K562 (cell line): ENCODE measurements at regions not wholly inside any gene's neighbourhood (a gene's known extent, or its start where the extent isn't known, plus 50 kb on each side); places are given as distances from the start of the nearest gene placed in this dataset.

Experiments used
- JUN ChIP-seq, 2 experiments: sonication (generic) in 1 of 2; formaldehyde crosslinking in 1 of 2; IDR thresholded peaks; 2 replicates each; pipeline versions ENCODE4 v1.6.1 to v1.8.0; 2012 to 2022; ENCODE audit warnings: borderline replicate concordance in 2 of 2, mild to moderate bottlenecking in 2 of 2, improper control_type of control experiment in 1 of 2, low read depth in 1 of 2, low read length in 1 of 2, missing genetic modification reagents in 1 of 2
- MAFK ChIP-seq: IDR thresholded peaks from 2 replicates; pipeline ENCODE4 v1.6.1; 2011; ENCODE audit warnings: low read length, improper control_type of control experiment
- NR2C2 ChIP-seq, 2 experiments: fragments of 200-800 bp in 1 of 2; sonication (Bioruptor generic) in 1 of 2; sonication (generic) in 1 of 2; formaldehyde crosslinking in 1 of 2; IDR thresholded peaks; 2 replicates each; pipeline versions ENCODE4 v1.6.1 to v1.8.0; 2016 to 2022; ENCODE audit warnings: mild to moderate bottlenecking in 1 of 2, missing compliant biosample characterization in 1 of 2, missing genetic modification characterization in 1 of 2, missing genetic modification reagents in 1 of 2
- NRF1 ChIP-seq, 2 experiments: fragments of 450-650 bp; IDR thresholded peaks in 1 of 2; conservative IDR thresholded peaks in 1 of 2; 2 replicates each; pipeline ENCODE4 v1.6.1; 2014; ENCODE audit warnings: mild to moderate bottlenecking in 2 of 2
- PHB2 ChIP-seq: fragments of 450-650 bp; IDR thresholded peaks from 2 replicates; pipeline ENCODE4 v1.6.1; 2017; ENCODE audit warnings: low read depth
- RNF2 ChIP-seq: sonication (generic); IDR thresholded peaks from 2 replicates; pipeline ENCODE4 v1.6.1; 2016
- ZNF124 ChIP-seq: sonication (generic); formaldehyde crosslinking; IDR thresholded peaks from 2 replicates; pipeline ENCODE4 v1.8.1; 2022; ENCODE audit warnings: missing genetic modification reagents
- ZNF830 ChIP-seq: fragments of 250-450 bp; sonication (Bioruptor Pico); IDR thresholded peaks from 2 replicates; pipeline ENCODE4 v1.5.0; 2021; ENCODE audit warnings: mild to moderate bottlenecking
- TF ChIP-seq, protein P1 (sequence below), 3 experiments: IDR thresholded peaks in 2 of 3; conservative IDR thresholded peaks in 1 of 3; 2 replicates each; pipeline ENCODE4 v1.5.1; 2011 to 2012; ENCODE audit warnings: low read length in 3 of 3, mild to moderate bottlenecking in 3 of 3, control low read depth in 2 of 3, improper control_type of control experiment in 1 of 3, inconsistent platforms in 1 of 3, low read depth in 1 of 3, mixed read lengths in 1 of 3, moderate library complexity in 1 of 3; ENCODE audit not compliant: insufficient read depth in 2 of 3
- TF ChIP-seq, protein P2 (sequence below): sonication (generic); formaldehyde crosslinking; IDR thresholded peaks from 2 replicates; pipeline ENCODE4 v1.8.0; 2022; ENCODE audit warnings: mild to moderate bottlenecking, low read depth, missing genetic modification reagents

DNA sequence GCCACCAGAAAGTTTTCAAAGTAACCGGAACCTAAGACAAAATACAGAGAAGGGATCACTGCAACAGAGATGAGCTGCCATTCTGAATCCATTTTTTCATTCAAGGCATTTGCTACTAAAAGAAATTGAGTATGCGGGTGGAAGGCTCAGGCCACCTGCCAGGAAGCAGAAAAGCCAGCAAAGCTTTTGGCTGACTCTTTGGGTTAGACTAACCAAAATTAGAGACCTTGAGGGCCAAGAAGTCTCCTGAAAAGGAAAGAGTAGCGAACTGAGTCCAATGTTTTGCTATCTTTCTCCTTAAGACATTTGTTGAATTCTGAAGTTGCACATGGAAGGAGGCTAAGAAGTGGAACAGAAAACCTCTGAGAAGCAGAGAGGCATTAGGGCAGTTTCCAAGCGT, 79.0 kb downstream of the FAS start:
- no peak for TF ChIP-seq ZNF124 (CRISPR knock-in tag)
- TF ChIP-seq, protein P1, sequence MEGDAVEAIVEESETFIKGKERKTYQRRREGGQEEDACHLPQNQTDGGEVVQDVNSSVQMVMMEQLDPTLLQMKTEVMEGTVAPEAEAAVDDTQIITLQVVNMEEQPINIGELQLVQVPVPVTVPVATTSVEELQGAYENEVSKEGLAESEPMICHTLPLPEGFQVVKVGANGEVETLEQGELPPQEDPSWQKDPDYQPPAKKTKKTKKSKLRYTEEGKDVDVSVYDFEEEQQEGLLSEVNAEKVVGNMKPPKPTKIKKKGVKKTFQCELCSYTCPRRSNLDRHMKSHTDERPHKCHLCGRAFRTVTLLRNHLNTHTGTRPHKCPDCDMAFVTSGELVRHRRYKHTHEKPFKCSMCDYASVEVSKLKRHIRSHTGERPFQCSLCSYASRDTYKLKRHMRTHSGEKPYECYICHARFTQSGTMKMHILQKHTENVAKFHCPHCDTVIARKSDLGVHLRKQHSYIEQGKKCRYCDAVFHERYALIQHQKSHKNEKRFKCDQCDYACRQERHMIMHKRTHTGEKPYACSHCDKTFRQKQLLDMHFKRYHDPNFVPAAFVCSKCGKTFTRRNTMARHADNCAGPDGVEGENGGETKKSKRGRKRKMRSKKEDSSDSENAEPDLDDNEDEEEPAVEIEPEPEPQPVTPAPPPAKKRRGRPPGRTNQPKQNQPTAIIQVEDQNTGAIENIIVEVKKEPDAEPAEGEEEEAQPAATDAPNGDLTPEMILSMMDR (IDR thresholded peaks at IDR 0.05 in 2 of 3, conservative IDR thresholded peaks at IDR 0.05 in 1 of 3; ENCODE audit: insufficient read depth in 2 of 3, low read depth in 1 of 3, low read length in 3 of 3), result no peak
- no peak for TF ChIP-seq NR2C2 (CRISPR knock-in tag; IDR thresholded peaks at IDR 0.05)
- no peak for TF ChIP-seq NR2C2 (tag; IDR thresholded peaks at IDR 0.05)
- TF ChIP-seq JUN (IDR thresholded peaks at IDR 0.05; ENCODE audit: borderline replicate concordance, low read depth, low read length), result no peak
- TF ChIP-seq JUN (CRISPR knock-in tag; IDR thresholded peaks at IDR 0.05; ENCODE audit: borderline replicate concordance), result no peak
- no peak for TF ChIP-seq RNF2
- TF ChIP-seq ZNF830, result no peak
- TF ChIP-seq NRF1 (conservative IDR thresholded peaks at IDR 0.05 in 1 of 2, IDR thresholded peaks at IDR 0.05 in 1 of 2), result no peak
- no peak for TF ChIP-seq MAFK
- no peak for TF ChIP-seq PHB2
- TF ChIP-seq, protein P2, sequence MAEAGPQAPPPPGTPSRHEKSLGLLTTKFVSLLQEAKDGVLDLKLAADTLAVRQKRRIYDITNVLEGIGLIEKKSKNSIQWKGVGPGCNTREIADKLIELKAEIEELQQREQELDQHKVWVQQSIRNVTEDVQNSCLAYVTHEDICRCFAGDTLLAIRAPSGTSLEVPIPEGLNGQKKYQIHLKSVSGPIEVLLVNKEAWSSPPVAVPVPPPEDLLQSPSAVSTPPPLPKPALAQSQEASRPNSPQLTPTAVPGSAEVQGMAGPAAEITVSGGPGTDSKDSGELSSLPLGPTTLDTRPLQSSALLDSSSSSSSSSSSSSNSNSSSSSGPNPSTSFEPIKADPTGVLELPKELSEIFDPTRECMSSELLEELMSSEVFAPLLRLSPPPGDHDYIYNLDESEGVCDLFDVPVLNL (CRISPR knock-in tag), result no peak
